Spleen (tissue), 11 donors: ENCODE measurements at regions not wholly inside any gene's neighbourhood (a gene's known extent, or its start where the extent isn't known, plus 50 kb on each side); places are given as distances from the start of the nearest gene placed in this dataset.

Source experiments
- DNase-seq: peaks from one replicate; pipeline ENCODE4 v3.0.0-alpha.2; 2020
- H3K27ac ChIP-seq, 8 donors: fragments of 200-600 bp; sonication (generic) in 7 of 8; 1 replicate in 4 of 8; 2 replicates in 4 of 8; pipeline versions ENCODE4 v1.5.0 to v1.8.0; 2016 to 2021; ENCODE audit warnings: inconsistent platforms in 4 of 8, mild to moderate bottlenecking in 4 of 8, moderate library complexity in 1 of 8
- H3K27me3 ChIP-seq, 7 donors: fragments of 200-600 bp; sonication (generic) in 6 of 7; replicated peaks in 1 of 7; 1 replicate in 4 of 7; 2 replicates in 3 of 7; pipeline versions ENCODE4 v1.5.0 to v1.8.0; 2016 to 2021; ENCODE audit warnings: inconsistent platforms in 3 of 7, mild to moderate bottlenecking in 1 of 7
- H3K36me3 ChIP-seq, 6 donors: fragments of 200-600 bp; sonication (generic) in 5 of 6; 1 replicate in 4 of 6; 2 replicates in 2 of 6; pipeline versions ENCODE4 v1.5.0 to v1.8.0; 2016 to 2021; ENCODE audit warnings: inconsistent platforms in 2 of 6
- H3K4me1 ChIP-seq, 6 donors: fragments of 200-600 bp; sonication (generic) in 5 of 6; 1 replicate in 3 of 6; 2 replicates in 3 of 6; pipeline versions ENCODE4 v1.5.0 to v1.8.0; 2016 to 2021; ENCODE audit warnings: inconsistent platforms in 3 of 6
- H3K4me3 ChIP-seq, 8 donors: fragments of 200-600 bp; sonication (generic) in 7 of 8; 1 replicate in 4 of 8; 2 replicates in 4 of 8; pipeline versions ENCODE4 v1.5.0 to v1.8.0; 2016 to 2021; ENCODE audit warnings: inconsistent platforms in 4 of 8, mild to moderate bottlenecking in 4 of 8, moderate library complexity in 2 of 8
- H3K9me3 ChIP-seq, 8 donors: fragments of 200-600 bp; sonication (generic) in 7 of 8; 1 replicate in 4 of 8; 2 replicates in 4 of 8; pipeline versions ENCODE4 v1.5.0 to v1.8.0; 2016 to 2021; ENCODE audit warnings: inconsistent platforms in 4 of 8
- POLR2A ChIP-seq, 3 donors: fragments of 450-650 bp; IDR thresholded peaks; one replicate each; pipeline ENCODE4 v1.5.1; 2017; ENCODE audit warnings: antibody characterized with exemption in 3 of 3, mild to moderate bottlenecking in 1 of 3
- POLR2AphosphoS5 ChIP-seq, 3 donors: sonication (generic); formaldehyde crosslinking; IDR thresholded peaks; one replicate each; pipeline ENCODE4 v1.5.1; 2017; ENCODE audit warnings: antibody characterized with exemption in 3 of 3
- WGBS, 5 donors: extraction: QIAGEN DNeasy Blood & Tissue Kit in 3 of 5; methylation state at CpG; one replicate each; pipeline versions ENCODE4 v1.1.5 to v1.1.7; 2013 to 2018; 5-methylcytosine and 5-hydroxymethylcytosine counted together
- intact Hi-C: fragments of 100-400 bp; cut with DNase I; formaldehyde crosslinking; loops from one replicate; pipeline ENCODE4 v1.15.0; 2023; ENCODE audit warnings: low total_unique reads
- TF ChIP-seq, protein P1 (sequence below), 11 experiments: fragments of 200-600 bp in 7 of 11; fragments of 450-650 bp in 4 of 11; sonication (generic) in 4 of 11; IDR thresholded peaks in 8 of 11; conservative IDR thresholded peaks in 3 of 11; 1 replicate in 7 of 11; 2 replicates in 4 of 11; pipeline versions ENCODE4 v1.4.0 to v1.8.0; 2016 to 2021; ENCODE audit warnings: antibody characterized with exemption in 11 of 11, inconsistent platforms in 4 of 11, mild to moderate bottlenecking in 1 of 11
- donor health status: healthy with polysubstance abuse.
- donor health status: DM: no; HTN: no; CAD: no; lungs with moderate emphysema.
- donor health status: DM: no; HTN: no; CAD: no.
- donor health status: Bipolar disorder and iron deficiency.
- donor health status: healthy.
- donor health status: DM: no; HTN: no; CAD: no.
- donor health status: DM: yes; HTN: yes; CAD: no.

DNA sequence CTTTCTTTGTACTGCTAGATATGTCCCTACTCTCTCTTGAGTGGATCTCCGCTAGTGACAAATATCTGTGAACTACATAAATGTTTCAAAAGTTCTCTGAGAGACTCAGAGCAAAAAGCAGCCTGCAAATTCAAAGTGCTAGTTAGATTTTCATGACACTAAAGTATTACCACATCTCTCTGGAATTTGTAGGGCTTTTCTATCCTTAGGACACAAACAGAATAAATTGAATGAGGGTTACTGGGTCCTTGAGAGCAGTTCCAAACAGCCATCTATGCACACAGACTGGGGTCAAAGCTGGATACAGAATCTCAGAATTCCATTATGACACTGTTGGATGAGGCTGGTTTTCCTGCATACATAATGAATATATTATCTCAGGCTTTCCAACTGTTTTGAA lies 953.2 kb downstream of the DIAPH3 start:
- Histone ChIP-seq H3K4me3 (no peak overlapping the region), H3K36me3 (no peaks in the 10 kb centered on the region), H3K4me1 (no peaks in the 10 kb centered on the region), H3K27ac (no peak overlapping the region), H3K9me3 (no peaks in the 10 kb centered on the region), H3K27me3 (no peaks in the 10 kb centered on the region)
- WGBS, 5 donors, result 74 to 87% (median 79%) methylated on average over 1 of the region's 1 CpG
- TF ChIP-seq POLR2A (IDR thresholded peaks at IDR 0.05) (no peak), POLR2AphosphoS5 (IDR thresholded peaks at IDR 0.05) (no peak)
- TF ChIP-seq, protein P1, sequence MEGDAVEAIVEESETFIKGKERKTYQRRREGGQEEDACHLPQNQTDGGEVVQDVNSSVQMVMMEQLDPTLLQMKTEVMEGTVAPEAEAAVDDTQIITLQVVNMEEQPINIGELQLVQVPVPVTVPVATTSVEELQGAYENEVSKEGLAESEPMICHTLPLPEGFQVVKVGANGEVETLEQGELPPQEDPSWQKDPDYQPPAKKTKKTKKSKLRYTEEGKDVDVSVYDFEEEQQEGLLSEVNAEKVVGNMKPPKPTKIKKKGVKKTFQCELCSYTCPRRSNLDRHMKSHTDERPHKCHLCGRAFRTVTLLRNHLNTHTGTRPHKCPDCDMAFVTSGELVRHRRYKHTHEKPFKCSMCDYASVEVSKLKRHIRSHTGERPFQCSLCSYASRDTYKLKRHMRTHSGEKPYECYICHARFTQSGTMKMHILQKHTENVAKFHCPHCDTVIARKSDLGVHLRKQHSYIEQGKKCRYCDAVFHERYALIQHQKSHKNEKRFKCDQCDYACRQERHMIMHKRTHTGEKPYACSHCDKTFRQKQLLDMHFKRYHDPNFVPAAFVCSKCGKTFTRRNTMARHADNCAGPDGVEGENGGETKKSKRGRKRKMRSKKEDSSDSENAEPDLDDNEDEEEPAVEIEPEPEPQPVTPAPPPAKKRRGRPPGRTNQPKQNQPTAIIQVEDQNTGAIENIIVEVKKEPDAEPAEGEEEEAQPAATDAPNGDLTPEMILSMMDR (IDR thresholded peaks at IDR 0.05 in 8 of 11, conservative IDR thresholded peaks at IDR 0.05 in 3 of 11), result no peak
- no peak for DNase-seq
- intact Hi-C loops, result no loop called here

DNA sequence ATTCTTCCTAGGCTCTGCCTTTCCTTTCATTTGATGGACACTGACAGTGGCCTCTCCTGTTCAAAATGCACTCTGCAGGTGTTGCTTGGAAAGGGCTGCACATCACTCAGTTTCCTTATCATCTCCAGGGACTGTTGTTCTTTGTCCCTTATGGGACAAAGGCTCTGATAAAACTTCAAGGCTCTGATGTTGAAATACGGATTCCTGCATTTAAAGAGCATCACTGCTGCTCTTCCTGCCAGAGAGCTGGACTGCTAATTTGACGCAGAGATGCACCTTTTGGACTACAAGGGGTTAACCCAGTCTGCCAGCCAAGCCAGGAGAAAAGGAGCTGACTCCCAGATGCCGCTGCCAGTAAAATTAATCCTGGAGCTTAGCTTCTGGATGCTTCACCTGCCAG lies 952.1 kb downstream of the DIAPH3 start:
- Histone ChIP-seq H3K4me3 (no peak overlapping the region), H3K36me3 (no peaks in the 10 kb centered on the region), H3K27ac (no peak overlapping the region), H3K9me3 (no peaks in the 10 kb centered on the region), H3K27me3 (no peaks in the 10 kb centered on the region), H3K4me1 (no peaks in the 10 kb centered on the region)
- TF ChIP-seq, protein P1 (IDR thresholded peaks at IDR 0.05 in 8 of 11, conservative IDR thresholded peaks at IDR 0.05 in 3 of 11), result no peak
- TF ChIP-seq POLR2AphosphoS5 (IDR thresholded peaks at IDR 0.05), result no peak
- no peak for TF ChIP-seq POLR2A (IDR thresholded peaks at IDR 0.05)
- WGBS, 5 donors, result 75 to 90% (median 77%) methylated on average over 3 of the region's 3 CpGs
- DNase-seq, result no peak
- intact Hi-C loops, result no loop called here

DNA sequence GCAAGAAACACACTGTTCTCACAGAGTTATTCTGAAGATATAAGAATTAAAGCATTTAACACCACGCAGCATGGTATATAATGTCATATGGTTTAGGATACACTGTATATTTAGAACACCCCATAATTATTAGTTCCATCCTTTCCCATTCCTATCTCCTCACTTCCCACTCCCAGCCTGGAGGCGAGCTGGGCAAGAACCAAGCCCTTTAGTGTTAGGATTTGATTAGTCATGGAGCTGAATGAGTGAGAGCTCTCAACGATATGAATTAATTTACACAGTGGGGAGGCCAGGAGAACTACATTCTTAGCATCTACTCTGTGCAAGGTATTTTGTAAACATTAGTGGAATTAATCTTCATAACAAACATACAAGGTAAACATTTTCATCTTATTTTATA lies 934.3 kb downstream of the DIAPH3 start:
- WGBS, 5 donors, result 79 to 92% (median 86%) methylated on average over 3 of the region's 3 CpGs
- intact Hi-C loops, result no loop called here
- no peak for DNase-seq
- no peak overlapping the region for H3K27ac ChIP-seq
- no peaks in the 10 kb centered on the region for H3K27me3 ChIP-seq
- no peaks in the 10 kb centered on the region for H3K9me3 ChIP-seq
- no peaks in the 10 kb centered on the region for H3K36me3 ChIP-seq
- TF ChIP-seq, protein P1 (IDR thresholded peaks at IDR 0.05 in 8 of 11, conservative IDR thresholded peaks at IDR 0.05 in 3 of 11), result no peak
- TF ChIP-seq POLR2A (IDR thresholded peaks at IDR 0.05) (no peak), POLR2AphosphoS5 (IDR thresholded peaks at IDR 0.05) (no peak)
- H3K4me3 ChIP-seq, result no peak overlapping the region
- H3K4me1 ChIP-seq, result no peaks in the 10 kb centered on the region

DNA sequence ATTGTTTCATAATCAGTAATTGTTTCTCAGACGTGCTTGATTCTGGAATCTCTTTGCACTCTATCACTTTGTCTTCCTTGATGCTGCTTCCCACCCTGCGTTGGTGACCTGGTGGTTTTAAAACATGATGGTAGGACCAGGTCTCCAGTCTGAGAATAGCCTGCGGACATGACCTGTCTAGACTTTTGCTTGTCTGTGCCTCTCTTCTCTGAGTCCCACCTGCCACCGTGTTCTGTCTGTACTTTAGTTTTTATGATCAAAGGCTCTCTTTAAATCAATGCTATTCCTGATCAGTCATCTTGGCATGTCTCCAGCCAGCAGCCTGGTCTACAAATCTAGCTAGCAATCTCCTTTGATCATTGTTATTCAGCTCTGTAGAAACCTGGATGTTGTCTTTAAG lies 933.9 kb downstream of the DIAPH3 start:
- Histone ChIP-seq H3K36me3 (no peaks in the 10 kb centered on the region), H3K27ac (no peak overlapping the region), H3K27me3 (no peaks in the 10 kb centered on the region), H3K4me1 (no peaks in the 10 kb centered on the region), H3K9me3 (no peaks in the 10 kb centered on the region), H3K4me3 (no peak overlapping the region)
- intact Hi-C loops, result no loop called here
- TF ChIP-seq, protein P1 (IDR thresholded peaks at IDR 0.05 in 8 of 11, conservative IDR thresholded peaks at IDR 0.05 in 3 of 11), result no peak
- TF ChIP-seq POLR2A (IDR thresholded peaks at IDR 0.05) (no peak), POLR2AphosphoS5 (IDR thresholded peaks at IDR 0.05) (no peak)
- WGBS, 5 donors, result 81 to 91% (median 84%) methylated on average over 4 of the region's 4 CpGs
- DNase-seq, result no peak
